NCI-H69 (cell line): ENCODE measurements at regions not wholly inside any gene's neighbourhood (a gene's known extent, or its start where the extent isn't known, plus 50 kb on each side); places are given as distances from the start of the nearest gene placed in this dataset.

Experiments
- DNase-seq: peaks from one replicate; lab custom pipeline; 2025; lab: John Stamatoyannopoulos, UW

DNA sequence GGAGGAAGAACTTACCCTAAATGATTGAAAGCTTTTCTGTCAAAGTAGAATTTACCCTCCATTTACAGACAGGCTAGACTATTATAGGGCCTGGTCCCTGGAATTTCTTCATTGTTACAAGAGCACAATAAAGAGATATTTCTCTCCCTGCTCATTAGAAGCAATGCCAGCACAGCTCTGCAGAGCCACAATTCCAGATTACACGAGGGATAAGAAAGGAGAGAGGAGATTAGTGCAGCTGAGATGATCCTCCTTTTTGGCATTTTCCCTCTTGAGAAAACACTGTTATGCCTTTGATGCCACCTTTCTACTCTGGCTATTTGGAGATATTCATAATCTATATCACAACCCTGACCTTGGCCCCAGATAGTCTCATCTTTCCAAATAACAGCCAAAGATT lies 1119.5 kb upstream of the TMPRSS15 start:
- no peak for DNase-seq

DNA sequence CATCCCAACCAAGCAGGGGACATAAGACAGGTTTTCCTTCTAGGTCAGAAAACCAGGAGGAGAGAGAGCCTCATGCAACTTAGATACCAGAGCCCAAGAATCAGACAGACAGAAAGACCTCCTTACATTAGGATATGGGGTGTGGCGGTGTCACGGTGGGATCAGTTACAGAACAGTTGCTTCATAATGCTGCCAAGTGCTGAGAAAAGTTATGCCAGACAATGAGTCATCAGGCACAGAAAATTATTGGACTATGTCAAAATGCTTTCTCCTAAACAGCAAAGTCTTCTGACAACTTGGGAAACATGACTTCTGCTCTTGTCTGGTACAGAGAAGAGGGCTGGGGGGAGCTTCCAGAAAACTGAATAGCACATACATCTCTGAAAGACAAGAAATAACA lies 1120.2 kb upstream of the TMPRSS15 start:
- DNase-seq = peak; percentile 21

DNA sequence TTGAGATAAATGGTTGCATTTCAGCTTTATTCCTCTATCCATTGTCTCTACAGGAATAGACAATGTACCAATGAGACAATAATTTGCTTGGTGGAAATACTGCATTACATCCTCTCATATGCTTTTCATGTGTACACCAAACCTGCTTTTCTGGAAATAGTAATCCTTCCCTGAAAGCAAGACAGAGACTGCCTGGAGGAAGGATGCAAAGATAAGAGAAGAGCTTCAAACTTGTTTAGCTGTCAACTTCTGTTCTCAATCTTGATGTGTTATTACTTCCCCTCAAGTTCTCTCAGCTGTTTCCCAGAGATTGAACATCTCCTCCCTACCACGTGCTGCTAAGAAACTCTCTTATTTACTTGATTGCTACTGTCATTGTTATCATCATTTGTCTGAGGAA lies 1125.4 kb upstream of the TMPRSS15 start:
- no peak for DNase-seq

DNA sequence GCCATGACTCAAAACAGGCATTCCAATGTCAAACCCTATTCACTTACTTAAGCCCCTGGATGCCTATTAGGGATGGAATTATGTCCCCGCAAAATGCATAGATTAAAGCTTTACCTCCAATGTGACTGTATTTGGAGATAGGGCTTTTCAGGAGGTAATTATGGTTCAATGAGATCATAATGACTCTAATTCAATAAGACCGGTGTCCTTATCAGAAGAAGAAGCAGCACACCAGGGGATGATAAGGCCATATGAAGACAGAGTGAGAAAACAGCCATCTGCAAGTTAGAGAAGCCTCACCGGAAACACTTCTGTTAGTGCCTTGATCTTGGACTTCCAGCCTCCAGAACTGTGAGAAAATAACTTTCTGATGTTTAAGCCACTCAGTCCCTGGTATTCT lies 1131.8 kb upstream of the TMPRSS15 start:
- no peak for DNase-seq

DNA sequence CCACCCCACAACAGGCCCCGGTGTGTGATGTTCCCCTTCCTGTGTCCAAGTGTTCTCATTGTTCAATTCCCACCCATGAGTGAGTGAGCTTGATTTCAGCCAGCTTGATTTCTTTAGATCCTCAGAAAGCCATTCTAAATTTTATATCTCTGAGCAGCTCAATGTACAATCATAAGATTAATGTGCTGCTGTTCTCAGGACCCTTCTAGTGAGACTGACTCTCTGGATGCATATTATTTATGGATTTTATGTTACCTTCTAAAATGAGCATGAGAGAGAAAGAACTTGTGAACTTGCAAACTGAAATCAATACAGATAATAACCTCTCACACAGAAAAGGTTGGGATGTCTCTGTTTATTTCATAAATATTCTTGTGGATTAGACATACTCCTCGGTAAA lies 1133.5 kb upstream of the TMPRSS15 start:
- DNase-seq = no peak

DNA sequence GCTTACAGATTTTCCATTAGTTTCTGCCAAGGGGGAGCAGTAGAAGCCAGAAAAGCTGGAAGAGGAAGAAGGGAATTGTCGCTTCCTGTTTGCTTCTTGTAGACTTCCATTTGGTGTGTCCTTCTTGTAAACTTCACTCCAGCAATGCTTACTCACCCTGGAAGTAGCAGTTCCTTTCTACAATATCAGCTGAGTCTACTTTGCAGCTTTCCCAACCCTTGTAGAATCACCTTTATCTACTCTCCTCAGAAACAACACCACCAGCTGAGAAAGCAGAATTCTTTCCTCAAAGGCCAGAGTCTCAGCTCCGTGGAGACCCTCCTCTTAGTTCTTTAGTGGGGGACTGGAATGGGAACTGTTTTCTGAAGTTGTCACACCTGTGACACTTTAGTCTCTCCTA lies 1136.7 kb upstream of the TMPRSS15 start:
- no peak for DNase-seq

DNA sequence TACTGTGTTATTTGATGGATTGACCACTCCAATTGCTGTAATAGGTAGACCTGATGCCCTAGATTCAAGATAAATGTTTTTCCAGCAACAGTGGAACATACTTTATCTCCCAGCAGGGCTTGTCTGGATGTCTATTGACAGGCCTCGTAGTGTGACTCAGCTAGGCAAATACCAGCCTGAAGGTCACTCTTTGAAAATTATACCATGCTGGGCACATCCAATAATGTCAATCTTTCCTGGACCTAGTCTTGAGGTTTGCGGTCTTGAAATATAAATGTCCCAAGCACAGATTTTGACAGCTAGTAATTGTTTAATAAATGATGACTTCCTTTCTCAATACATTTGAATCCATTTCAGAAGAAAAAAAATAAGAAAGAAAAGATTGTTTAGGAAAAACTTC lies 1138.0 kb upstream of the TMPRSS15 start:
- DNase-seq = peak; percentile 83

DNA sequence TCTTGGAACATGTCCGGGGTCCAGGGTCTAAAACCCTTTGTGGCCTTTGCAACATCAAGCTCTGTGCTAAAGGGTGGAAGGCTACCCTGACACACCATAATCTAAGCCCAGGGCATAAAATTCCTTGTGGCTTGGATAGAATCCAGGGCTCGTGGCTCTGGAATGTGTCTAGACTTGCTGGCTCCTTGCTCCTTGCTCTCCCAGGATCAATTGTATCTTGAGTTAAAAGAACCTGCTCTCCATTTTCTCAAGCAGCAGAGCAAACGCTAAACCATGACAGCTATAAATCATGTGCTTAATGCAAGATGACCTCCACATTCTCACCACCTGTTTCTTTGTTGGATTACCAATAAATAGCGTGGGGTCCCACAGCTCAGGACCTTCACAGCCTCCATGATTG lies 1140.9 kb upstream of the TMPRSS15 start:
- peak; percentile 43 for DNase-seq

DNA sequence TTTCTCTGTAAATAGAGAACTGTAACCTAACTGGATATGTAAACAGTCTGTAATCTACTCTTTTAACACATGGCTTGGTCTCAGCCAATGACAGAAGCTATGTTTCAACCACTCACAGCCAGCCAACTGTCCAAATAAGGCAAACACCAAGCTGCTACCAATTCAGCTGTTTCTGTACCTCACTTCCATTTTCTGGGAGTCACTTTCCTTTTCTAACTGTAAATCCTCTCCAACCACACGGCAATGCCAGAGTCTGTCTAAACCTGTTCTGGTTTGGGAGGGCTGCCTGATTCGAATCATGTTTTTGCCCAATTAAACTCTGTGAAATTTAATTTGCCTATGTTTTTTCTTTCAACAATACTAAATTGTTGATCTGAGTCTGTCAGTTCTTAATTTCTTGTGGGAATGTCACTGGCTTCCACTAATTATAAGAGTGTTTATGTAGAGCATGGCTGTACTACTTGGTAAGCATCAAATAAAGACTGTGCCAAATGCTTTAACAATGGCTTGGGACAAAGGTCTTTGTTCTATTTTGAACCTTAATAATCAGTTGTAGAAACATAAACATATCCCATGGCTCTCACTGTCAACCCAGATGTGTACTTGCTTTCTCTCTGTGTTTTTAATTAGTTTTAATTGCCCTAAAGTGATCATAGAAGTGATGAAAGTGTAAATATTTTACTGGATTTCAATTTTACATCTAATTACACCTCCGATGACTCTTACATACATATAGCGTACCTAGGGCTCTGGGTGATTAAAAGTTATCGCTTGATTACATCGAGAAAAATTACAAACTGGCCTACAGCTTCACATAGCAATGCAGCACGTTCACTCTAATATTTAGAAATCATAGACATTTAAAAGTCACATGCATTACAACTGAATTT lies 1144.6 kb upstream of the TMPRSS15 start:
- peak; percentile 96 for DNase-seq

DNA sequence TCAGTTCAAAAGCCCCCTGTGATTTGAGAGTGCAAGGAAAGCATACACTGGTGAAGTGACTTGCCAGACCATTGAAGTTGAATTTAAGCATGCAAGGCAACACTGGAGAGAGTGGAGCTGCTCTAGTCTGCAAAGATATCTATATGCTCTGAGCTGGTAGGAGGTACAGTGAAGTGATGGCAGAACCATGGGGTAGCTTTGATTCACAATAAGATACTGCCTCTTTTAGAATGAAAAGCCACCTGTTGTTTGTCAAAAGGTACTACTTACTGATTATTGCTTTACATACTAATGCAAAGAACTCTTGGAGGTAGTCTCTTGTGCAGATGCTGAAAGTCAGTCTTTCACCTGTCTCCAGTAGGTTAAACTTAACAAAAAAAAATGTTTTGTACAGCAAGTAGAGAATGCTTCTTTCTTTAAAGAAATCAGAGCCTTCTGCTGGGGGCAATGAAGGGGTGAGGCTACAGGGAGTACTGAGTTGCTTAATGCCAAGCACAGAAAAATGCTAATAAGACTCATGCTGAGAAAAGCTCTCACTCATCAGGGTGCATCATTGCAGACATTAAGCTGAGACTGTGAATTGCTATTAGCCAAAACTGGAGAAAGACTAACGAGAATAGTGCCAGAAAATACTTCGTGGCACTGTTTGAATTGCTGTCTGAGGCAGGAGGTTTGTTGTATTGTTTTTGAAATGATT lies 1150.5 kb upstream of the TMPRSS15 start:
- peak; percentile 96 for DNase-seq

DNA sequence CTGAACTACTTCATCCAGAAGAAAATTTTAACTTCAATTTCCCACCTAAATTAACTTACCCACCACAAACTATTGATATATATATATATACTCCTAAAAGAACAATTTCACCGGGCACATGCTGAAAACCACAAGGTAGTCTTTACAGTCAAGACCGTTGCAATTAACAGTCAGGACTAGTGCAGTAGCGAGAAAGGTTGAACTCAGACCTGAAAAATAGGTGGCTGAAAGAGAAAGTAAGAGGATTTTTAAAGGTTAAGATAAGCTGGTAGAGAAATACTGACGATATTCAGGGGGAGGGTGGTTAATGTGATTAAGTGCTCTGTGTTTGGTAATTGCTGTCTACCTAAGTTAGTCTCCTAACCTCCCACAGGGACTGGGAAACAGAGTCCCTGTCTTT lies 1153.5 kb upstream of the TMPRSS15 start:
- DNase-seq = no peak

DNA sequence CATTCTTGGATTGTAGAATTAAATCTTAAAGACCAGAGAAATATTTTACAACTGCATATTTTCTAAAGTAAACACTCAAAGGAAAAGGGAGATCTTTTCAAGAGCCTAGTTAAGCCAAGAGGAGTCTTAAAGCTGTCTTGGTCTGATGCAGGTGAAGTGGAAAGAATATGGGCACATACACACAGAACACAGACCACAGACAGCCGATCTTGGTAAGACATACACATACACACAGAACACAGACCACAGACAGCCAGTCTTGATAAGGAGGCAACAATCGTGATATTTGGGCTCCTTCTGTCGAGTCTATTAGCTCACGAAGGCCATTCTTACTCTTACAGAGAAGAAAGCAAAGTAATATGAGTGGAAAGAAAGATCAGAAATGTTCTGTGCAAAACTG lies 1153.9 kb upstream of the TMPRSS15 start:
- no peak for DNase-seq

DNA sequence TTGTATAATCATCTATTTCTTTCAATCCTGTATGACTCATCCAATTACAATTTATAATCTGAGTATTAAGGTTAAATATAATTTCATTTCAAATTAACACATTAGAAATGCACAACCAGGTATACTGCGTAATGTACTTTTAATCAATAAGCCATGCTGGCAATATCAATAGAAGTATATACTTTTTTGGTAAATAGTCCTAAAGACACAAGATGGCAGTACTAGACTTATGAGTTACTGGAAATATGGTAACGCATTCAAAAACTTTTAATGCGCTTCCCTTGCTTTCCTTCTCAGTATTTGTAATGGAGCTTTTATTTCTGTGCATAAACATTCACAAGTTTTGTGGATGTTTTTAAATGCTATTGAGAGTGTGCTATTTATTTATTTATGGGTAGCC lies 1162.0 kb upstream of the TMPRSS15 start:
- peak; percentile 32 for DNase-seq

DNA sequence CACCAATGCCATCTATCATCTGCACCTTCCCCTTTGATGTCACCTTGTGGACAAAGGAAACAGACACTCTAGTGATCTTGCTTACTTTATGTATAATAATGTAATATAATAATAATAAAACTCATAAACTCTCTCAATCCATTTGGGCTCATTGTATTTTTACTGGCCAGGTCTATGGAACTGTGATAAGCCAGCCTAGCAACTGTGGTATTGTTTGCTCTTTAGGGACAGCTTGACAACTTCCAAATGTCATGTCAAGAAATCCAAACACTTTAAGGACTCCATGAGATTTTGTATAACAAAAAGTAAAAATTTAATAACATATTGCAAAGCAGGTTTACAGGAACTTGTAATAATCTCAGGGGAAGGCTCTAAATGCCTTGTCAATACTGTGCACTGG lies 1163.4 kb upstream of the TMPRSS15 start:
- no peak for DNase-seq

DNA sequence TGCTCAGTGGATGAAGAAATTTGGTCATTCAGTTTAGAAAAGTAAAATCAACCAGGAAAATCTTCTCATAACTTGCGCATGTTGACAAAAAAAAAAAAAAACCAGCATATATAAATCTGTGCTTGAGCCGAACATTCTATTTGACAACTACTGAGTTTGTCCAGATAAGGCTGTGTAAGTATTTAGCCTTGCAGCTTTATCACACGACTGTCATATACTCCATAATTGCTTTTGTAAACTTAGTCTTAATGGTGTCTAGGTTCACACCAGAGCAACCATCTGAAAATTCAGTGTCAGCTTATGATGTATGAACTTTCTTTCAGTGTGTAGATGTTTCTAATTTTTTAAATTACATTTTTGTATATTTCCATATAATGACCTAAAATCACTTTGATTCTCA lies 1173.8 kb upstream of the TMPRSS15 start:
- DNase-seq = no peak

DNA sequence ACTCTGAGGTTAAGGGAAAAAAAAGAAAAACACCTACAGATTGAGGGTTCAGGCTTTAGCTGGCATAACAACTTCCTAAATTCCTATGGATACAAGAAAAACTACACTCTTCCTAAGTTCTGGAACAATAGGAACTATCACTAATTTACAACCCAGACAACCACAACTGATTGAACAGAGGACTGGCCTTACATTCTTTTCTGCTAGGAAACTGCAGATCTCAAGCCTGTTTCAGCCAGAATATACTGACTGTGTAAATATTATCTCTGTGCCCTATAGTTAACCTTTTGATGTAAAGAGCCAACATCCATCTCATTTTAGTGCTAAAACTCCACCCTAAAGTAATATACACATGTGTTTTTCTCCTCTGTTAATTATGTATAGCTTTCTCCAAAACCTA lies 1186.5 kb upstream of the TMPRSS15 start:
- peak; percentile 91 for DNase-seq

DNA sequence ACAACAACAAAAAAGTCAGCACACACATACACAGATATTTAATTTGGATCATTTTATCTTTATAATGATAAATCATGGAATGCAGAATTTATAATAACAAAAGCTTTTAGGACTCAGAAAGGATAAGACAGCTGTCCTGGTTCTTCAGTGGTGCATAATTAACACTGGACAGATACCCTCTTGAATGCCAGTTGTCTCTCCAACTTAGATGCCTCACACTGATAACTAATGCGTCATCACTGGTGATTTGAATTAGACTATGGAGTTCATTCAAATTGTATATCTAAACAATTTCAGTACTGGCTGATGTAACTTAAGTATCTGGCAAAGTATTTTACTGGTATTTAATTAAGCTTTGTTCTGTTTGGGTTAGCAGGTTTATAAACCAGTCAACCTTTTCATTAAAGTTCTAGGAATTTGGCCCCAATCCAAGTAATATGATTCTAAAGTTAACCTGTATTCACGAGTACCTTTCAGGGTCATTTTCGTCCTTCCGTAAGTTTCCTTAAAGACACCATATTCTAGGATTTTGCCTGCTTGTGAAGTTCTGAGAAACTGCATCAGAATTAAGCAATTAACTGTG lies 1199.5 kb upstream of the TMPRSS15 start:
- DNase-seq = peak; percentile 75

DNA sequence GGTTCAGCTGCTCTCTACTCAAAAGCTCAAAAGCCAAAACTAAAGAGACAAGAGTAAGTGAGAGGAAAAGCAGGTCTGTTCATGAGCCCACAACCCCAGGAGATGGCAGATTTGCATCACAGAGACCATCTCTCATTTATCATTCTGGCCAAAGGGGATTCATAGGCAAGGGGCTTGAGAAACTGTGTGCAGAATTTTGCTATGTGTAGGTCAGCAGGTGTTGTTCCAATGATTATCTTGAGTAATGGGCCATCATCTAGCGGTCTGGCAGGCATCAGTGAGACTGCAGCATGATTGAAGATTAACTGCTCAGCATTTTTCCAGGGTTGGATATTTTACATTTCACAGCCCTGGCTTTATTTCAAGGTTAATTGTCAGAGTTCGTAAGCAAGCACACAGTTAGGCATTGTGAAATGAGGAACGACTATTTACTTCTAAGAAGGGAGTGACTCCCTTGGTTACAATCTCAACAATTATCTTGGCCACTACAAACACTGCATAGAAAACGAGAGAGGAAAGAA lies 1204.6 kb upstream of the TMPRSS15 start:
- DNase-seq = peak; percentile 96

DNA sequence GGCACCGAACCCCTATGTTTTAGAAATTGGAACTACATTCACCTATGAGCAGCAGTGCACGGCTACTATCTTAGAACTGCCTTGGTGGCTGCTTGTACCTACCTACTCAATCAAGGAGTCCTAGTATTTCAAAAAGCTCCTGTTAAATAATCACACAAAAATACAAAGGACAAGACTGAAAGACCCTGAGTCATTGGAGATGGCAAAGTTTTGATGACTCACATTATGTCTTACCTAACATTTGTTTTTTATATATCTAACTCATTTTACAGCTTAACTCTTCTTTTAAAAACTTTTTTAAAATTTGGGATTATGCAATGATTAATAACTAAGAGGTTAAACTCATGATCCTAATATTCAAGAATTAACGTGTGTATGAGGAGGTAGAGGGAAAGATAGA lies 1206.0 kb upstream of the TMPRSS15 start:
- DNase-seq = peak; percentile 16

DNA sequence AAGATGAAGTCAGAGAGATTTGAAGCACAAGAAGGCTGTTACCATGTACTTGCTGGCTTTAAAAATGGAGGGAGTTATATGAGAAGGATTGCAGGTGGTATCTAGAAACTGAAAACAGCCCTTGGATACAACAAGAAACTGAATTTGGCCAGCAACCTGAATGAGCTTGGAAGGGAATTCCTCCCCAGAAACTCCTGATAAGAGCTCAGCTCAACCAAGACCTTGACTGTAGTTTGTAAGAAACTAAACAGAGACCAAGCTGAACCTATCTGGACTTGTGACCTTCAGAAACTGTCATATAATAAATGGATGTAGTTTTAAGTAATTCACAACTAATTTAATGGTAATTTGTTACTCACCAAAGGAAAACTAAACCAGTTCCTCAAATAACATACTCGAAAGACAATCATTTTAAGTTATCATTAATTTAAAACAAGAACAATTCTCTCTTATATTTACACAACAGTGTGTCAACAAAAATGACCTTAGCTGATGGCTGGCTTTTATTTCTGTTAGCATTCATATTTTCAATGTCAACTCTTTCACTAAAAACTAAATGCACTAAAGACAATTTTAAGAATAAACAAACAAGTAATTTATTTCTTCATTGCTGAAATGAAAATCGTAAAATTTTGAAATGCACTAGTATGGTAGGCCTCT lies 1218.4 kb upstream of the TMPRSS15 start:
- DNase-seq = no peak

DNA sequence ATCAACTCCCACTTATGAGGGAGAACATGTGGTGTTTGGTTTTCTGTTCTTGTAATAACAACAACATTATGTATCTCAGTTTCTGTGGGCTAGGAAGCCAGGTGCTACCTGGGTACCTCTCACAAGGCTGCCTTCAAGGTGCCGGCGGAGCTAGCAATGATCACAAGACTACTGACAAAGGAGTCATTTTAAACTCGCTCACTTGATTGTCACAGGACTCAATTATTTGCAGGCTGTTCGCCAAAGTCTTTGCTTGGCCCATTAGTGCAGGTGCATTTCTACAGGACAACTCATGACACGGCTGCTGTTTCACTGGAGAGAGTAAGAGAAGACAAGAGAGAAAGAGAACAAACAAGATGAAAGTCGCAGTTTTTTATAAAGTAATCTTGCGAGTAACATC lies 1237.4 kb upstream of the TMPRSS15 start:
- peak; percentile 60 for DNase-seq

DNA sequence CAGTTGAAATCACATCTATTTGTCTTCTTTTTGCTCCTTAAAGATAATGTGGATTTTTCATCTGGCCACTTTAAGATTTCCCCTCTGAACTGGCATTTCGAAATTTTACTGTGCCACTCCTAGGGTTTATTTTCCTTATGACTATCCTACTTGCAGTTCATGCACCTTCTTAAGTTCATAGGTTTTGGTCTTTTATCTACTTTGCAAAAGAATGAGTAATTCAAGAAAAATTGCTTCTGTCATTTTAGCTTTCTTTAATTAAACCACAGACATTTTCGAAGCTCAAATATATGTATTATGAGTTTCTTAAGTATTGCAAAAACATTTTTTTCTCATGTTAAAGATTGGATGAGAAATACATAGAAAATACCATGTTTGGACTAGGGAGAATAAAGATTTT lies 1244.8 kb upstream of the TMPRSS15 start:
- DNase-seq = no peak
